Lower leg skin (tissue), 3 donors: ENCODE measurements at regions not wholly inside any gene's neighbourhood (a gene's known extent, or its start where the extent isn't known, plus 50 kb on each side); places are given as distances from the start of the nearest gene placed in this dataset.

Experiments used
- CTCF ChIP-seq, 3 donors: fragments of 450-650 bp; IDR thresholded peaks; one replicate each; pipeline ENCODE4 v1.5.1; 2016; ENCODE audit warnings: antibody characterized with exemption in 3 of 3, mild to moderate bottlenecking in 3 of 3, moderate library complexity in 2 of 3
- POLR2A ChIP-seq, 2 donors: fragments of 450-650 bp; IDR thresholded peaks; one replicate each; pipeline ENCODE4 v1.6.1; 2016 to 2017; ENCODE audit warnings: antibody characterized with exemption in 2 of 2, mild to moderate bottlenecking in 1 of 2, moderate library complexity in 1 of 2

- TF ChIP-seq CTCF (IDR thresholded peaks at IDR 0.05) (no peak), POLR2A (IDR thresholded peaks at IDR 0.05) (no peak)
These were observed 927.9 kb upstream of the B3GALT2 start for GRCh38 chr1:194114288-194114687.
